Right cardiac atrium (tissue), 5 donors: ENCODE measurements at regions not wholly inside any gene's neighbourhood (a gene's known extent, or its start where the extent isn't known, plus 50 kb on each side); places are given as distances from the start of the nearest gene placed in this dataset.
"Not testable (repeated sequence)": the region's sequence is repeated elsewhere in the genome, so short reads cannot be mapped to it uniquely, and the experiment has no call there.

Source experiments
- ATAC-seq, 2 donors: fragments of 200-7000 bp; cut with Tn5 transposase; one replicate each; pipeline versions ENCODE4 v1.8.0 to v1.9.1; 2020; ENCODE audit warnings: moderate library complexity in 2 of 2, mild to moderate bottlenecking in 1 of 2
- DNase-seq, 3 donors: peaks; one replicate each; pipeline ENCODE4 v3.0.0-alpha.2; 2020
- H3K27ac ChIP-seq: one replicate; pipeline ENCODE4 v1.5.1; 2013; ENCODE audit warnings: mild to moderate bottlenecking, low read length, control low read depth, moderate library complexity
- H3K27me3 ChIP-seq: one replicate; pipeline ENCODE4 v1.6.1; 2013; ENCODE audit not compliant: control insufficient read depth, insufficient read depth
- H3K4me1 ChIP-seq: one replicate; pipeline ENCODE4 v1.6.1; 2013; ENCODE audit warnings: low read length; ENCODE audit not compliant: control insufficient read depth, insufficient read depth
- H3K4me3 ChIP-seq: one replicate; pipeline ENCODE4 v1.5.1; 2013; ENCODE audit warnings: low read length, control low read depth
- H3K9me3 ChIP-seq: one replicate; pipeline ENCODE4 v1.6.1; 2013; ENCODE audit warnings: low read length; ENCODE audit not compliant: control insufficient read depth
- WGBS: extraction: QIAGEN DNeasy Blood & Tissue Kit; methylation state at CpG from one replicate; pipeline ENCODE4 v1.1.7; 2013; 5-methylcytosine and 5-hydroxymethylcytosine counted together
- intact Hi-C, 4 donors: fragments of 100-400 bp; cut with DNase I; formaldehyde crosslinking; loops; one replicate each; pipeline versions ENCODE4 v1.11.0 to v1.14.0; 2022 to 2023
- donor health status: healthy with polysubstance abuse.
- donor health status: DM: no; HTN: yes; CAD: no.
- donor health status: DM: no; HTN: no; CAD: no.
- donor health status: DM: no; HTN: yes; CAD: no; lungs with severe emphysema.
- donor health status: DM: yes; HTN: yes; CAD: no.

GRCh38 chr3:124069706-124070105 lies 77.8 kb upstream of the ROPN1 start:
- peak in 2 of 3 donors; percentile 46 to 56 for DNase-seq
- 15% methylated on average over 2 of the region's 2 CpGs for WGBS
- H3K4me1 ChIP-seq, H3K27ac ChIP-seq, H3K27me3 ChIP-seq, H3K4me3 ChIP-seq, H3K9me3 ChIP-seq: not testable (repeated sequence)
- intact Hi-C loops: loop anchor here in 1 of 4 donors (10.0 kb wide), 1 partner anchor 395 kb away; no protein-coding TSS in a partner anchor
- ATAC-seq: peak; percentile 87 to 88

- not testable (repeated sequence) for ATAC-seq, H3K9me3 ChIP-seq, H3K27ac ChIP-seq, H3K4me1 ChIP-seq, H3K27me3 ChIP-seq, DNase-seq, H3K4me3 ChIP-seq
- WGBS: 85% methylated on average over 3 of the region's 3 CpGs
- intact Hi-C loops: loop anchor here in 2 of 4 donors (5.0 to 10.0 kb wide), 3 partner anchors 43 to 390 kb away; partner anchors contain the start of gene KALRN (in 1 of the 2)
Measured at GRCh38 chr3:124075090-124075489, 83.2 kb upstream of the ROPN1 start.

GRCh38 chr3:124075753-124076152 lies 83.8 kb upstream of the ROPN1 start:
- peak in 1 of 2 donors; percentile 52 for ATAC-seq
- H3K4me1 ChIP-seq: peaks cover 3% of the 10 kb centered on the region
- H3K27me3 ChIP-seq: no peaks in the 10 kb centered on the region
- intact Hi-C loops: loop anchor here in 2 of 4 donors (5.0 to 10.0 kb wide), 3 partner anchors 43 to 389 kb away; partner anchors contain the start of gene KALRN (in 1 of the 2)
- H3K27ac ChIP-seq: no peak overlapping the region
- peak in 1 of 3 donors; percentile 35 for DNase-seq
- 89% methylated on average over 9 of the region's 9 CpGs for WGBS
- H3K4me3 ChIP-seq: no peak overlapping the region
- H3K9me3 ChIP-seq: no peaks in the 10 kb centered on the region

GRCh38 chr3:124076235-124076634 lies 84.3 kb upstream of the ROPN1 start:
- Histone ChIP-seq H3K4me1 (peaks cover 3% of the 10 kb centered on the region), H3K27ac (no peak overlapping the region), H3K4me3 (no peak overlapping the region), H3K27me3 (no peaks in the 10 kb centered on the region), H3K9me3 (no peaks in the 10 kb centered on the region)
- WGBS: 73% methylated on average over 5 of the region's 5 CpGs
- peak in 1 of 3 donors; percentile 26 for DNase-seq
- intact Hi-C loops: loop anchor here in 2 of 4 donors (5.0 to 10.0 kb wide), 3 partner anchors 44 to 389 kb away; partner anchors contain the start of gene KALRN (in 1 of the 2)
- no peak for ATAC-seq

- H3K4me1 ChIP-seq: peaks cover 5% of the 10 kb centered on the region
- H3K9me3 ChIP-seq: no peaks in the 10 kb centered on the region
- no peak overlapping the region for H3K27ac ChIP-seq
- ATAC-seq: peak in 1 of 2 donors; percentile 38
- intact Hi-C loops: loop anchor here in 3 of 4 donors (2.0 to 10.0 kb wide), 4 partner anchors 47 to 386 kb away; partner anchors contain the start of gene KALRN (in 1 of the 3)
- no peak for DNase-seq
- 36% methylated on average over 4 of the region's 4 CpGs for WGBS
- no peak overlapping the region for H3K4me3 ChIP-seq
- no peaks in the 10 kb centered on the region for H3K27me3 ChIP-seq
Measured at GRCh38 chr3:124078953-124079911, 87.3 kb upstream of the ROPN1 start.

- Histone ChIP-seq H3K27ac (no peak overlapping the region), H3K9me3 (no peaks in the 10 kb centered on the region), H3K4me1 (peaks cover 9% of the 10 kb centered on the region), H3K4me3 (no peak overlapping the region), H3K27me3 (no peaks in the 10 kb centered on the region)
- ATAC-seq (no peak), DNase-seq (no peak)
- 85% methylated on average over 2 of the region's 2 CpGs for WGBS
- intact Hi-C loops: loop anchor here (2.0 to 10.0 kb wide), 5 partner anchors 48 to 385 kb away; partner anchors contain the start of gene KALRN (in 1 of the 4)
Measured at GRCh38 chr3:124079912-124080276, 88.0 kb upstream of the ROPN1 start.

- WGBS: 84% methylated on average over 2 of the region's 2 CpGs
- H3K4me1 ChIP-seq: peaks cover 8% of the 10 kb centered on the region
- ATAC-seq (no peak), DNase-seq (no peak)
- H3K4me3 ChIP-seq: no peak overlapping the region
- no peaks in the 10 kb centered on the region for H3K27me3 ChIP-seq
- H3K27ac ChIP-seq: no peak overlapping the region
- intact Hi-C loops: loop anchor here in 2 of 4 donors (5.0 to 10.0 kb wide), 2 partner anchors 65 to 202 kb away; no protein-coding TSS in a partner anchor
- H3K9me3 ChIP-seq: no peaks in the 10 kb centered on the region
Measured at GRCh38 chr3:124082343-124082742, 90.4 kb upstream of the ROPN1 start.

GRCh38 chr3:124084022-124084881 lies 92.3 kb upstream of the ROPN1 start:
- WGBS: 49% methylated on average over 7 of the region's 7 CpGs
- Histone ChIP-seq H3K4me1 (peaks cover 8% of the 10 kb centered on the region), H3K4me3 (no peak overlapping the region), H3K9me3 (no peaks in the 10 kb centered on the region), H3K27me3 (no peaks in the 10 kb centered on the region), H3K27ac (no peak overlapping the region)
- no peak for DNase-seq
- peak in 1 of 2 donors; percentile 31 for ATAC-seq
- intact Hi-C loops: loop anchor here in 2 of 4 donors (5.0 to 10.0 kb wide), 2 partner anchors 67 to 201 kb away; no protein-coding TSS in a partner anchor

GRCh38 chr3:124088801-124089200 lies 96.9 kb upstream of the ROPN1 start:
- intact Hi-C loops: loop anchor here in 1 of 4 donors (10.0 kb wide), 1 partner anchor 196 kb away; no protein-coding TSS in a partner anchor
- Histone ChIP-seq H3K4me3 (no peak overlapping the region), H3K9me3 (no peaks in the 10 kb centered on the region)

GRCh38 chr3:124089214-124089613 lies 97.3 kb upstream of the ROPN1 start:
- WGBS: 88% methylated on average over 2 of the region's 2 CpGs
- Histone ChIP-seq H3K4me3 (no peak overlapping the region), H3K4me1 (peaks cover 6% of the 10 kb centered on the region), H3K27me3 (no peaks in the 10 kb centered on the region), H3K27ac (no peak overlapping the region), H3K9me3 (no peaks in the 10 kb centered on the region)
- no peak for DNase-seq
- ATAC-seq: no peak
- intact Hi-C loops: loop anchor here in 1 of 4 donors (10.0 kb wide), 1 partner anchor 196 kb away; no protein-coding TSS in a partner anchor

More at GRCh38 chr3:124088801-124089200, 96.9 kb upstream of the ROPN1 start:
- 91% methylated on average over 2 of the region's 2 CpGs for WGBS
- peaks cover 8% of the 10 kb centered on the region for H3K4me1 ChIP-seq
- H3K27ac ChIP-seq: no peak overlapping the region
- DNase-seq (no peak), ATAC-seq (no peak)
- no peaks in the 10 kb centered on the region for H3K27me3 ChIP-seq
